Hepatocyte (in vitro differentiated cells): ENCODE measurements at regions not wholly inside any gene's neighbourhood (a gene's known extent, or its start where the extent isn't known, plus 50 kb on each side); places are given as distances from the start of the nearest gene placed in this dataset.

Experiments used
- EZH2 ChIP-seq: fragments of 200-600 bp; sonication (generic); IDR thresholded peaks from 2 replicates; pipeline ENCODE4 v1.6.1; 2016; ENCODE audit warnings: antibody characterized with exemption, mild to moderate bottlenecking, borderline replicate concordance
- TF ChIP-seq, protein P1 (sequence below): fragments of 200-600 bp; sonication (generic); IDR thresholded peaks from 2 replicates; pipeline ENCODE4 v1.5.1; 2016; ENCODE audit warnings: antibody characterized with exemption, mild to moderate bottlenecking; ENCODE audit not compliant: poor library complexity

DNA sequence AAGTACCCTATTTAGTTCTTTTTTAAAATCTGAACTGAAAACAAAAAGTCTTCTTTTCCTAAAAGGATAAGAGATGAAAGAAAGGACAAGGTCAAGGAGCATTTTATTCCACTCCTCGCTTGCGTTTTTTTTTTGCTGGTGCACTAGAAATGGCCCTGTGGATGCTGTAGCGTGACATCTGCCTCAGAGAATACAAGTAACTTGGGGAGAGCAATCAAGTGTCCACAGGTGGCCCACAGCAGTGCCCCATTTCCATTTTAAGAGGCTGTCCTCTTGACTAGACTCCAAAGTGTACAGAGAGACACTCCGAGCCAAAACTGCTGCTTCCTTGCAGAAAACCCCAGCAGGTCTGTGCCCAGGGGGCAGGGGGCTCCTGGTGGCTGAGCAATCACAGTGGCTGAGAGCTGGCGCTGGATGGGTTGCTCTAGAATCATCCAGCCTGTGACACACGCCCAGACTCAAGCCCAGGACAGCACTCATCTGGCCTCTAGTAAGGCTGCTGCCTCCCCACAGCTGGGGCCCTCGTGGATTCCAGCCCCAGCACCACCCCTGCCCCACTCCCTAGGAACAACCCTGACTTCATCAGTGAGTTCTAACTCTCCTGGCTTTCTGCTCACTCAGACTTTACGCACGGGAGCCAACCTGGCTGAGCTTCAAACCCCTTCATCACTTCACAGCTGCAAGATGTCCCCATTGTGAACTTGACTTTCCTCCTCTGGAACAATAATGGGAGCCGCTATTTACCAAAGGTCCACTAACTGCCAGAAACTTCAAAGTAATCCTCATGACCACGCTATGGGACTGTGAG lies 71.1 kb upstream of the SPATA12 start:
- TF ChIP-seq, protein P1, sequence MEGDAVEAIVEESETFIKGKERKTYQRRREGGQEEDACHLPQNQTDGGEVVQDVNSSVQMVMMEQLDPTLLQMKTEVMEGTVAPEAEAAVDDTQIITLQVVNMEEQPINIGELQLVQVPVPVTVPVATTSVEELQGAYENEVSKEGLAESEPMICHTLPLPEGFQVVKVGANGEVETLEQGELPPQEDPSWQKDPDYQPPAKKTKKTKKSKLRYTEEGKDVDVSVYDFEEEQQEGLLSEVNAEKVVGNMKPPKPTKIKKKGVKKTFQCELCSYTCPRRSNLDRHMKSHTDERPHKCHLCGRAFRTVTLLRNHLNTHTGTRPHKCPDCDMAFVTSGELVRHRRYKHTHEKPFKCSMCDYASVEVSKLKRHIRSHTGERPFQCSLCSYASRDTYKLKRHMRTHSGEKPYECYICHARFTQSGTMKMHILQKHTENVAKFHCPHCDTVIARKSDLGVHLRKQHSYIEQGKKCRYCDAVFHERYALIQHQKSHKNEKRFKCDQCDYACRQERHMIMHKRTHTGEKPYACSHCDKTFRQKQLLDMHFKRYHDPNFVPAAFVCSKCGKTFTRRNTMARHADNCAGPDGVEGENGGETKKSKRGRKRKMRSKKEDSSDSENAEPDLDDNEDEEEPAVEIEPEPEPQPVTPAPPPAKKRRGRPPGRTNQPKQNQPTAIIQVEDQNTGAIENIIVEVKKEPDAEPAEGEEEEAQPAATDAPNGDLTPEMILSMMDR: no peak
- TF ChIP-seq EZH2: no peak
